Urothelium cell line (cell line): ENCODE measurements at regions not wholly inside any gene's neighbourhood (a gene's known extent, or its start where the extent isn't known, plus 50 kb on each side); places are given as distances from the start of the nearest gene placed in this dataset.

Experiments used
- DNase-seq: peaks from one replicate; pipeline ENCODE4 v3.0.0; 2011; ENCODE audit warnings: low spot score, mixed read lengths
- FAIRE-seq: peaks from 2 replicates; lab custom pipeline; 2011; peaks lifted over from hg19 to GRCh38; lab: Jason Lieb, UNC

- FAIRE-seq (no peak), DNase-seq (peak; percentile 66)
These were observed 986.3 kb upstream of the TMEM132C start for GRCh38 chr12:127280393-127281275.

DNA sequence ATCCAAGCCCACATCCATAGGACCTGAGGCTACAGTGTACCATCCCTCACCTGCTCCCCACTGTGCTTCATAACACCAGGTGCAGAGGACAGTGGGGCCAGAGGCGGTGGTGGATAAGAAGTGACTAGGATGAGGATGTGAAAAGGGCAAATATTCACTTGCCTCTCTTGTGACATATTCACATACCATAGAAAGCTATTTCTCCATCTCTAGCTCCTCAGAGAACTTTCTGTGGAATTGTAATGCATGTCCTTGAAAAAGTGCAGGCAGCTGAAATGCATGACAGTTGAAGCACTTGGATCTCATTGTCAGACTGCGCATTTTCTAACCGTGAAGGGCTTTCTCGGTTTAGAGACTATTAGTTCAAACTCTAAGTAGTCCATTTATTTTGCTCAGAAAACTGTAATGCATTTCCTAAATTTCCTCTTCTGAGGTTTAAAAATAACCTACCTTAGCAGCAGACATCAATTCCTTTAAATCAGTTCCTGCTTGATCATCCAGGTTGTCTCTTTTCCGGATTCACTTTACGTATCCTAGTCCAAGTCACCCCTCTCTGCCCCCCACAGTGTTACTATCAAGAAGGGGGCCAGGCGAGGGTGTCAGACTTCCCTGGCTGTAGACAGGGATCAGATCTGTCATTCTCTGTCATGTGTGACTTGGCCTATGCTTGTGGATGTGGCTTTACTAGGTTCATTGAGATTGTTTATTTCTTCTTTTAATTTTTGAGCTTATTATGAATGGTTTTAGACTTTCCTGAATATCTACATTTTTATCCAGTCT is 984.0 kb upstream of the TMEM132C start:
- DNase-seq = no peak
- no peak for FAIRE-seq

DNA sequence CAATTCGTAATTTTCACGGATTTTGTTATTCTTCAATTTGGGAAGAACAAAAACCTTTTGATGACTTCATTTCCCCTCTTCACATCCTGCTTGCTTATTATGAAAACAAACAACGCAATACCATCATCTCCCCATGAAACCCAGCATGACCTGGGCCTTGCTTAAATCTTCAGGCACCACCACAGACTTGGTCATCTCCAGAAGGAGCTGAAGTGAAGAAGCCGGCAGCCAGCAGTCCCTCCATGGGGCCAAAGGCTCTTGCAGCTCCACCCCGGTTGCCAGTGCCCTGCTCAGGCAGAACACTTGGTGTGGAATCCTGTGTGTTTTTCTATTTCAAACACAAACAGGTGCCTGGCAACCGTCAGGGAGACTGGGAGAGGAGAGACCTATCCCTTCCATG is 982.9 kb upstream of the TMEM132C start:
- DNase-seq = no peak
- no peak for FAIRE-seq

DNA sequence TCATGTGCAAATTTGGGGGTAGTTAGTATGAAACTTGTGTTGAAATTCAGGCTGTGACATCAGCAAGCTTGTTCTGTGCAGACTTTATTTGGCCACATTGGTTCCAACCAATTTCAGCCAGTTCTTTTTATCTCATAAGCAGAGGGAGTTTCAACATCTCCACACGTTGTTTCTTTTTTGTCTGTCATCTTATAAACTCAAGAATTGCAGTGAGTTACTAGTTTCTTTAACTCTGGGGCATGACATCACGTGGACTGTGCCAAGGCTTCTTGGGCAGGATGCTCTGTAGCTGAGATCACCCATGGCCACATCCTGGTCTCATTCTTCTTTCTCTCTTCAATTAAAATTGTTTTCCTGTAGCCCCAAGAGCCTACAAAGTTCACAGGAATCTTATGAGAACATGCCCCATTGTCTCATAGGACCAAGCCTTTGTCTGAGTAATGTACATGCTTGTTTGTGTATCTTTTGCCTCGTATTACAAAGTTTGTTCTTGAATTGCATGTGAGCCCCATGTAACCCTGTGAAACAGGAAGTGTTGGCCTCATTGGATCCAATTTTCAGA is 982.0 kb upstream of the TMEM132C start:
- DNase-seq (peak; percentile 49), FAIRE-seq (no peak)

DNA sequence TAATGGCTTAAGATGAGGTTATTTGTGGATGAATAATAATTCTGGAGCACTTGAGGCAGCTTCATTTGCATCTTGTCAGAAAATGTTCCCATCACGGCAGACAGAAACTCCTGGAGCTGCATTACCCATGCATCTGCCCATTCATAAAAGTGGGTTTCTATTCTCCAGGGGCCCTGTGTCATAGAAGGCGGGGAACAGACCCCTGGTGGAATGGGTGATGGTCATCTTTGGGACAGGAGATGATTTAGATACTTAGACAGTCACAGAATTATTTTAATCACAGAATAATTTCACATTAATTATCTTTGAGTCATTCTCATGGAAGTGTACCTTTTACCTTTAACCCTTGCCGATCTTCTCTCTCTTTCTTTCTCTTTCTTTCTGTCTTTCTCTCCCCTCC is 980.7 kb upstream of the TMEM132C start:
- DNase-seq (no peak), FAIRE-seq (no peak)

GRCh38 chr12:127287256-127287655 is 979.7 kb upstream of the TMEM132C start:
- DNase-seq (no peak), FAIRE-seq (no peak)

- FAIRE-seq = no peak
- DNase-seq = no peak
These were observed 976.7 kb upstream of the TMEM132C start for GRCh38 chr12:127290251-127290650.

- FAIRE-seq (no peak), DNase-seq (no peak)
These were observed 974.2 kb upstream of the TMEM132C start for GRCh38 chr12:127292736-127293135.

DNA sequence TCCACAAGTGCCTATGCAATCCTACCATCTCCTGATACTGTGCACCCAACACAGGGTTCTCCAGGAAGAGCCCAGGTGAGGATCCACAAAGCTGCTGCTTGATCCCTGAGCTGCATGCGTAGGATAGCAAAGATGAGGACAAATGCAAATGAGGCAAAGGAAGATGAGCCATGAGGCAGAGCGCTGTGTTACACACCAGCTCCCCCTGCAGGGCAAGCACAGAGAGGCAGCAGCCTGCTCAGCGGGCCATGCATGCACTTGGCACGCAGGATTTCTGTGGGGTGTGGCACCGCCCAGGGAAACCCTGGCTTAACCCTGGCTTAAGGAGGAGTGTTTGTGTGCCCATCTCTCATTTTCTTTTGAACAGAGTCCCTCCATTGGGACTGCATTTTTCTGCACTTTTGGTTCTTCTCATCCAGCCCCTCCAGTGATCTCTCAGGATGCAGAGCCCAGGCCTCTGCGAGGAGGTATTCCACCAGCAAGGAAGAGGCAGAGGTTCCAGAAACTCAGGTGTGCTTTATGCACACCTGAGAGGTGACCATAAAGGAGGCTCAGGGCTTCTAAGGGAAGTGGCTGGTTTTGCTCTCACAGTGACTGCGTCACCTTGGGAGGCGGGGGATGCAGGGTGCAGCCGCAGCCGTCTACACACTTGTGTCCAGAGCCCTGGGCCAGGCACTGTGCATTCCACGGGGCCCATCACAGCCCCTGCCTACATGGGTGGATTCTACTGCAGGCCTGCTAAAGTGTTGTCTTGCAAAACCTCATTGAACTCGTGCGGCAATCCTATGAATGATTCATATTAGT is 973.3 kb upstream of the TMEM132C start:
- DNase-seq (peak; percentile 54), FAIRE-seq (peak; percentile 20)

GRCh38 chr12:127294651-127295210 is 972.2 kb upstream of the TMEM132C start:
- DNase-seq (no peak), FAIRE-seq (no peak)

DNA sequence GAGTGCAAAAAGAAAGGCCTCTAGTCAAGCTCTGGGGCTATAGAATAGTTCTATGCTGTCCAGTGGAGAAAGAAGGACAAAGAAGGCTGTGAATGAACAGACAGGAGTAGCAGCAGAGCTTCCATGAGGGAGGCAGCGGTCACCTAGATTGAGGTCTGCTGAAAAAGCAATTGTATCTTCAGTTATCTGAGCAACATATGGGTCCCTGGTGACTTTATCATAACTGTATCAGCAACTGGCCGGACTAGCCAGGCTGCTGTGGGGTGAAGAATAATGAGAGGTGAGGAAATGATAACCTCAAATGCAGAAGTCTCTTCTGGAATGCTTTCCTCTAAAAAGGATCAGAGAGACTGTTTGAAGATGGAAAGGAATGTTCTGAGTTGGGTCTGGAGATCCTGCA is 971.3 kb upstream of the TMEM132C start:
- DNase-seq = no peak
- no peak for FAIRE-seq

GRCh38 chr12:127296591-127296990 is 970.4 kb upstream of the TMEM132C start:
- no peak for DNase-seq
- FAIRE-seq = no peak

- no peak for FAIRE-seq
- no peak for DNase-seq
These were observed 969.6 kb upstream of the TMEM132C start for GRCh38 chr12:127297327-127297726.

GRCh38 chr12:127300075-127300474 is 966.9 kb upstream of the TMEM132C start:
- FAIRE-seq (no peak), DNase-seq (no peak)

DNA sequence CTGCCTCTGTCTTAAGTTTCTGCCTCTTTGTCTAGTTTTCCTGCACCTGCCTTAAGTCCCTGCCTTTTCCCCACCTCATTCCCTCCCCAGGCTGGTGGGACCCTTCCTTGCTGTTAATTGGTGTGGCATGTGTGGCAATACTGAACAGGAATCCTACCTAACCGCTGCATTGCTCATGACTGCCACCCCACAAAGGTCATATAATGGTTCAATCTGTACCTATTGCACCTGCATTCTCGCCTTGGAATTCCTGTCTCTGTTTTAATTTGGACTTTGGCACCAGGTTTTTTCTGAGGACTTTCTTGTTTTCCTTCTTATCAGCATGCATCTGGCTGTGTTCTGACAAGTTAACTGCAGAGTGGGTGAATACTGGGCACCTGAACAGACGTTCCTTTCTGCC is 966.2 kb upstream of the TMEM132C start:
- no peak for FAIRE-seq
- DNase-seq = no peak

- no peak for FAIRE-seq
- no peak for DNase-seq
These were observed 965.1 kb upstream of the TMEM132C start for GRCh38 chr12:127301876-127302275.

DNA sequence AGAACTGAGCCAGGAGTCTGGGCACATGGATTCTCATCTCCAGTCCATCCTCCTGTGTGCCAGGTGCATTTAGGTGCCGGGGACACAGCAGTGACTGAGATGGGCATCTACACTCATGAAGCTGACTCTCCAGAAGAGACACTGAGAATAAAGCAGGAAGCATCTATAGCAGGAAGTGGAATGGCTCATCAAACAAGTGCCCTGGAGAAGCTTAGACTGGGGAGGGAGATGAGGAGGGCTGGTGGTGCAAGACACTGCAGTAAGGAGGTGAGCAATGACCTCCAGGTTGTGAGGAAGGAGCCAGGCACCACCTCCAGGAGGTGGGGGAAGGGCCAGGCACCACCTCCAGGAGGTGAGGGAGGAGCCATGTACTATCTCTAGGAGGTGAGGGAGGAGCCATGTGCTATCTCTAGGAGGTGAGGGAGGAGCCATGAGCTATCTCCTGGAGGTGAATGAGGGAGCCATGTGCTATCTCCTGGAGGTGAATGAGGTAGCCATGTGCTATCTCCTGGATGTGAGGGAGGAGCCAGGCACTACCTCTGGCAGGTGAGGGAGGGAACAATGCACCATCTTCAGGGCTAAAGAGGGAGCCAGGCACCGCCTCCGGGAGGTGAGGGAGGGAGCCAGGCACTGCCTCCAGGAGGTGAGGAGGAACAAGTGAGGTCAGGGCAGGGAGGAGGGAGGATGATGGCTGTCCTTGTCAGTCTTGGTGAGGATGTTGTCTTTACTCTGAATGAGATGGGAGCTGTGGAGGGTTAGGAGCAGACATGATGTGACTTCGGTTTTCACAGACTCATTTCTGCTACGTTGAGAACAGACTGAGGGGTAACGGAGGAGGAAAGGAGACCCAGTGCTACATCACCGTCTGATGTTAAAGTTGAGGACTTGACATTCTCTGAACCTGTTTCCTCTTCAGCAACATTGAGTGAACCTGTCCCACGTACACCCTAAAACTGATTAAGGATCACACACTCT is 961.9 kb upstream of the TMEM132C start:
- FAIRE-seq = no peak

GRCh38 chr12:127306604-127307215 is 960.3 kb upstream of the TMEM132C start:
- DNase-seq (no peak), FAIRE-seq (no peak)

More for the DNA sequence above, 961.9 kb upstream of the TMEM132C start:
- no peak for DNase-seq

DNA sequence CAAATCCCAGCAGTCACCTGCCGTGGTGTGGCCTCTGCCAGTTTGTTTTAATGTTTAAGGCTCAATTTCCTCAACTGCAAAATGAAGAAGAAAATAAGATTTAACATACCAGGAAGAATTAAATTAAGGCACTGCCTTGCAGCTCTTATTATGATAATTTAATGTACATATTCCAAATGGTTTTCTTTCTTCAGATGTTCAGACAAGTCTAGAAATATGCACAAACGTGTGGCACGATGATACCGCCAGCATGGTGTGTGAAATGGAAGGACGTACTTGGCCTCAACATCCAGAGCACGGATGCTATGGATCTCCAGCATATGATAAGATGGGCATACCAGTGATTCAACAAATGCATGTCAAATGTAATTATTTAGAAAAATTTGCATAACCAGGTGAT is 959.4 kb upstream of the TMEM132C start:
- FAIRE-seq (no peak), DNase-seq (no peak)
